Stimulated activated CD8-positive, alpha-beta memory T cell treated with anti-CD3 and anti-CD28 coated beads, Interleukin-7, amount 100 ng/mL, for 1 hour (primary cell): ENCODE measurements at regions not wholly inside any gene's neighbourhood (a gene's known extent, or its start where the extent isn't known, plus 50 kb on each side); places are given as distances from the start of the nearest gene placed in this dataset.

ENCODE experiments used
- DNase-seq, 2 donors: peaks; one replicate each; pipeline ENCODE4 v3.0.0-alpha.2; 2020; ENCODE audit warnings: low read depth in 2 of 2

- DNase-seq, result no peak
Measured at GRCh38 chr15:39205081-39205480, 375.8 kb upstream of the THBS1 start.

DNA sequence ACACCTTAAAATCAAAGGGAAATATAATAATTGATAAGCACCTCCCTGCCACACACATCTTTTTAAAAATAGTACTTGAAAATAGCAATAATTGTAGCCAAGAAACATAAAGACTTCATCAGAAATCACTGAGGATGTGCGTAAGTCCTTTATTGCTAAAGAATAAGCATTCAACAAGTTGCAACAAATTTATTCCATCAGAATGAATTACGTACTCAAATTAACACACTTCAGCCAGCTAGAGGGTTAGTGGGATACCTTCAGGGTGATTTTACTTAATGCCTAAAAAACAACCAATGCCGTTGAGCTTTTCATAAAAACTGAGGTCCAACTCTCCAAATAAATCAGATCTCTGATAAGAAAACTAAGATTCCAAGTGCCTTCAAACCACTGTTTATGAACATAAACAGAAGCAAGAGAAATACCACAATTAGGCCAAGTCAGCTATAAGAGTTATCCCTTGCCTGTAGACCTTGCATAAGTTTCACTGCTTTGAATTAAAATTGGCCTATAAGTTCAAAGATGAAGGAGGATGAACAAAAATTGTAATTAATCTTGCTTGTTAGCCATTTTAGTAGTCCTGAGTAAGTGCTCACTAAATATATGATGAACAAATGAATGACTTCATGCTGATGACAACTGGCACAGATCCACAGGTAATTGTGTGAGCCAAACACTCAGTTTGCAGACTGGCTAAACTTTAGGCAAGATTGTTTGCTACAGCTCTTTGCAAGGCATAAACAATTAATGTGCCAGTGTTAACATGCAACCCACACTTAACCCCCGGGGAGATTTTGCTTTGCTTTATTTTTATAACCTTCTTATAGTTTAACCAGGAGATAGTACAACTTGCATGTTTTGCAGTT is 375.1 kb upstream of the THBS1 start:
- DNase-seq, result no peak

GRCh38 chr15:39207532-39208115 is 373.3 kb upstream of the THBS1 start:
- DNase-seq, result no peak

DNA sequence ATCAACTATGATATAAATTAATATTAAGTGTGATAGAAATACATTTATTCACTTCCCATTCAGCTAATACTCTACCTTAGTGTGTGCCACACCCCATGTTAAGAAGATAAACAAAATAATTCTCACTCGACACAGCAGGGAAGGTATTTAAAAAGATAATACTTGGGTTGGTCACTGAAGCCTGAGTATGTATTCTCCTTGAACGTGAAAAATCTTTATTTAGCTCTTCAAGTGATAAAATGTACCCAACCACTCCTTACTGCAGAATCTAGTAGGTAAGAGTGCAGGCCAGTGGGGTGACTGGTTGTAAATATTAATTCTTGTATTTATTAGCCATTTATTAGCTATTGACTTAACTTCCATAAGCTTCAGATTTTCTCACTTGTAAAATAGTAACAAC is 372.7 kb upstream of the THBS1 start:
- DNase-seq, result no peak

- DNase-seq, result no peak
Measured at GRCh38 chr15:39209548-39210211, 371.2 kb upstream of the THBS1 start.

DNA sequence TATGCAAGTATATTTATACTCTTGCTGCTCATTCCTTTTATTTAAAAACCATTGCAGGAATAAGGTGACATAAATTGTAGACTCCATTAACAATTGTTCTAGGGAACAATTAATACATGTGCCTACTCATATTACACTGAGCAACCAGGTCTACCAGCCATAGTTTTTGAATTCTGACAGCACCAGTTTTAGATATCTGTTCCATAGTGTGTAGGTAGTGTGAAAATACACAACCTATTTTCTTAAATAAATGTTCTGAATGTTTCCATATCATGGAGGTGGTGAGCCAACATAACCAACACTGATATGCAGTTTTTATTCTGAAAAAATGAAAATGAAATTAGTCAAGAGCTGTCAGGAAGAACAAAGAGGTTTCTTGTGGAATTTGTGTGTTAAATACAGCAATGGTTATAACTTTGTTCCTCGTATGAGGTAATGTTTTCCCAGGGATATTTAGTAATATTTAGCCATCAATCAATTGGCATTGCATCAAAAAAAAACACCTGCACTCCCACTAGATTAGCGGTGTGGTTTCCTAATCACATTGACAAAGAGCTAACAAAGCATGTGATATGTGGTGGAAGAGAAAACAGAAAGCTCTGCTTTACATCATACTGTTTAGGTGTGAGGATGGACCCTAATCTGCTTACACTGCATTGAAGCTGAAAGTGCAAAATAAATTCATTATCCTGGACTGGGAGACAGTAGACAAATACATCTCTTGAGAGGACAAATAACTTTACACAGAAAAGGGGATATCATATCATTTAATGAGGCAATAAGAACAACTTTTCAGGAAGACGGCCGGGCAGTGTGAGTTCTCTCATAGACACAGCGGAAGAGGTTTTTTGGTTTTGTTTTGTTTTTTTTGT is 369.5 kb upstream of the THBS1 start:
- DNase-seq, result no peak

DNA sequence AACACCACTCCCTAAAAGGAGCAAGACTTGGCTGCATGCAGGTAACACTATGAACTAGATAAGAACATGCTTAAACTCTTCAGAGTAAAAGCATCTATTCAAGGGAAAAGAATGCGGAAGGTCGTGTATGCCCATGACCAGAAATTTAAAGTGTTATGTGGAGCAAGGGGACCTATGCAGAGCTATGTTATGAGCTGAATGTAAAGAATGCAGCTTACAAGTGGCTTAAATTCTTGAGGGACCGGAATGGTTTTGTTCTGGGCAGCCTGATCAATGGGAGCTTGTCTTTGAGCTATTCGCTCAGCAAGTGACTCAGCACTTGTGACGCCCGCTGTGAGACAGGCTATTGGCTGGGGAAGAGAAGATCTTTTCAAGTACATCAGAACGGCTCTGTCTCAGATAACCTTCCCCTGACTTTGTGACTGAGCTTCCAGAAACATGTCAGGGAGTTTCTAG is 367.5 kb upstream of the THBS1 start:
- no peak for DNase-seq

- no peak for DNase-seq
Measured at GRCh38 chr15:39215015-39215414, 365.9 kb upstream of the THBS1 start.

- DNase-seq, result no peak
Measured at GRCh38 chr15:39216816-39217215, 364.1 kb upstream of the THBS1 start.

DNA sequence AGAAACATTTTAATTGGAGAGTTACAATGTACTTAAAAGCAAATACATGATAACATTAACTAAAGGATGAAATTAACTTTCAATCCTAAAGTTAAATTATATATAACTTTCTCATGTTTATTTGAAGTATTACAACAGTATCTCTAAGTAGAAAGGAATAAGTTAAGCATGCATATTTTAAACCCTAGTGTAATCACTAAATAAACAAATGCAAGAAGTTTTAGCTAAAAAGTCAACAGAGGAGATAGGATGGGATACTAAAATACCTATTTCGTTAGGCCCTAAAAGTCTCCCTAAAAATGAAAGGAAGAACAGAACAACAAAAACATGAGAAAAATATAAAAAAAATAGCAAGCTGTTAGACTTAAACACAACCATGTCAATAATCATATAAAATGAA is 361.3 kb upstream of the THBS1 start:
- DNase-seq, result no peak

DNA sequence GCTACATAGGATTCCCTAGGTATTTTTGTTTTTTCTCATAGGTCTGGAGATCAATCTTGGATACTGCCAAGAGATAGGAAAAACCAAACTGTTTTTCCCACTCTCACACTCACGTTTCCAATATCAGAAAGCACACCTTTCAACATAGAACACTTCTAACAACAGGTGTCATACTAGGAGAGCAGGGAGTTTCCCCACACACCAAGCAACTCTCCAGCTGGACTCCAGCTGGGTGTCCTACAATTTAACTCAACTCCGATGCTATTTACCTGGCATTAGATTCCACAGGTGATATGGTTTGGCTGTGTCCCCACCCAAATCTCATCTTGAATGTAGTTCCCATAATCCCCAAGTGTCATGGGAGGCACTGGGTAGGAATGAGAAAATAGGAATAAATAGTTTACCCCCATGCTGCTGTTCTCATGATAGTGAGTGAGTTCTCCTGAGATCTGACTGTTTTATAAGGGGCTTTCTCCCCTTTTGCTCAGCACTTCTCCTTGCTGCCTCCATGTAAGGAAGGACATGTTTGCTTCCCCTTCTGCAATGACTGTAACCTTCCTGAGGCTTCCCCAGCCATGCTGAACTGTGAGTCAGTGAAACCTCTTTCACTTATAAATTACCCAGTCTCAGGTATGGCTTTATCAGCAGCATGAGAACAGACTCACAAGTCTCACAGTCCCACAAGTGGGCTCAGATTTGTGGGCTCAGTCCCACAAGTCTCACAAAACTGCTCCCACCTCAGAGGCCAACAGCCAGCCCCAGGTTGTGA is 354.5 kb upstream of the THBS1 start:
- no peak for DNase-seq

GRCh38 chr15:39227001-39227400 is 353.9 kb upstream of the THBS1 start:
- DNase-seq, result no peak

- no peak for DNase-seq
Measured at GRCh38 chr15:39228889-39229288, 352.0 kb upstream of the THBS1 start.

GRCh38 chr15:39230205-39230907 is 350.5 kb upstream of the THBS1 start:
- DNase-seq, result no peak

GRCh38 chr15:39230908-39231285 is 350.0 kb upstream of the THBS1 start:
- DNase-seq, result no peak

GRCh38 chr15:39232512-39232911 is 348.4 kb upstream of the THBS1 start:
- no peak for DNase-seq

DNA sequence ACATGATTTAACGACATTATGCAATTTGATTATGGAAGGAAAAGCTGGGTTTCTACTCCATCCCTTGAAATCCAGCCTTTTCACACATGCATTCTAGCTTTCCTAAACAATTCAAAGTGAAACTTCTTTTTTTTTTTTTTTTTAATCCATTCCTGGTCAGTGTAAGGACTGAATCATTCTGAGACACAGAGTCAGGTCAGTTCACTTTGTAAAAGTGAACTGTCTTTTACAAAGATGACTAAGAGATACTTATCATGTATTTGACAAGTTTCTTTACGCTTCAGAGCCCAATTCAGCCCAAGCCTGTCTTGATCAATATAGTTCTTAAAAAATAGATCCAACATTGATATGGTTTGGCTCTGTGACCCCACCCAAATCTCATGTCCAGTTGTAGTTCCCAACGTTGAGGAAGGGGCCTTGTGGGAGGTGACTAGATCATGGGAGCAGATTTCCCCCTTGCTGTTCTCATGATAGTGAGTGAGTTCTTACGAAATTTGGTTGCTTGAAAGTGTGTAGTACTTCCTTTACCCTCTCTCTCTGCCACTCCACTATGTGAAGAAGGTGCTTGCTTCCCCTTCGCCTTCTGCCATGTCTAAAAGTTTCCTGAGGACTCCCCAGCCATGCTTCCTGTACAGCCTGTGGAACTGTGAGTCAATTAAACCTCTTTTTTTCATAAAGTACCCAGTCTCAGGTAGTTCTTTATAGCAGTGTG is 345.6 kb upstream of the THBS1 start:
- DNase-seq, result no peak

DNA sequence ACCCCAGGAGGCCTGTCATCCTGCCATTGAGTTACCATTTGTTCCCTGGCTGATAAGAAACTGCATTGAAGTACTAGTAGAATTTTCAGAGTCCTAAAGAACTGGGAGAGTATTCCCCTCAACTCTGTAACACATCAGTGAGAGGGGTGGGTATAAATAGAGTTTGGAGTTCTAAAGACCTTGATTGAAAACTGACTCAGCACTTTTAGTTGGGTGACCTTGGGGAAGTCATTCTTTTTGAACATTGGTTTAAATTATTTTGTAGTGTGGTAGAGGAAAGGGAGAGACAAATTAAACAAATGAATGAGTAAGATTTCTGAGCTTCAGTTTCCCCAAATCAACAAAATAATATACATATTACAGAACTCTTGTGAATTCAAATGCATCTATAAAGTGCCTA is 344.5 kb upstream of the THBS1 start:
- DNase-seq, result no peak

- DNase-seq, result no peak
Measured at GRCh38 chr15:39238443-39238842, 342.4 kb upstream of the THBS1 start.

DNA sequence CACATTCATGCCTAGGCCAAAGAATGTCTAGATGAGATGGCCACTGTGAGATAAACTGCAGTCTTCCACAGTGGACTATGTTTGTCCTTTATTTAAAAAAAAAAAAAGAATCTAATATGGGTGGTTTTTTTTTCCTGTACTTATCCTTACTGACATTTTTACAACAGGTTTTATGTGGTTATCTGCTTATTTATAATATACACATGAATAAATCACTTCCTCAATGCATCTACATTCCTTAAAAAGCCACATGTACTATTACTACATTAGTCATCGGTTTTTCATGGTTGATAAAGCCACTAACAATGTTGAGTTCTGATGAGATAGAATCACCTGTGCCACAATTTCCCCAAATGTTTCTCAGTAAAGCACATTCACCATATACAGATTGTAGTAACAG is 341.3 kb upstream of the THBS1 start:
- DNase-seq, result no peak
